ENCODE measurements at regions not wholly inside any gene's neighbourhood (a gene's known extent, or its start where the extent isn't known, plus 50 kb on each side); places are given as distances from the start of the nearest gene placed in this dataset.

DNA sequence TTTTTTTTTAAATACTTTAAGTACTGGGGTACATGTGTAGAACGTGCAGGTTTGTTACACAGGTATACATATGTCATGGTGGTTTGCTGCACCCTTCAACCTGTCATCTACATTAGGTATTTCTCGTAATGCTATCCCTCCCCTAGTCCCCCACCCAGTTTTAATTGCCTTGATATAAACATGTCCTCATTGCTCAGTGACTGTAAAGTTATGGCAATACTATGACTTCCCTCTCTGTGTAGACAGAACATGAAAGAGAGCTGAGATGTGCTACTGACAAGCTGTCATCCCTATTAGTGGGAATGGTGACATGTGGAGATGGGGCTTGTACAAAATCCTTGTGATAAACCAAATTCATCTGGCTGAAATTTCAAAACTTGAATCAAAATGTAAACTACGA is 449.7 kb upstream of the TRIB2 start:
- DNase-seq = no peak
- intact Hi-C loops (cut with DNase I) = no loop called here
- H3K36me3 ChIP-seq = no peaks in the 10 kb centered on the region
- H3K9me3 ChIP-seq = no peaks in the 10 kb centered on the region
- H3K4me1 ChIP-seq = peaks cover 0 to 14% (median 12%) of the 10 kb centered on the region in 4 donors
- no peak overlapping the region for H3K27ac ChIP-seq
- H3K27me3 ChIP-seq = no peaks in the 10 kb centered on the region
- TF ChIP-seq EP300 (IDR thresholded peaks at IDR 0.05) = no peak
- no peak for TF ChIP-seq POLR2AphosphoS5 (IDR thresholded peaks at IDR 0.05)
- no peak for TF ChIP-seq POLR2A (IDR thresholded peaks at IDR 0.05)
- no peak for TF ChIP-seq CTCF (IDR thresholded peaks at IDR 0.05)
- WGBS, 2 donors = 60 to 81% methylated on average over 3 of the region's 3 CpGs
- no peak overlapping the region for H3K4me3 ChIP-seq

- no peak overlapping the region for H3K27ac ChIP-seq
Measured at GRCh38 chr2:12269041-12269972, 447.4 kb upstream of the TRIB2 start.

GRCh38 chr2:12270876-12271588 is 445.7 kb upstream of the TRIB2 start:
- intact Hi-C loops (cut with DNase I) = no loop called here
- no peak for DNase-seq
- H3K36me3 ChIP-seq = no peaks in the 10 kb centered on the region
- 58 to 62% methylated on average over 4 of the region's 4 CpGs for WGBS, 2 donors
- TF ChIP-seq CTCF (IDR thresholded peaks at IDR 0.05) (no peak), POLR2AphosphoS5 (IDR thresholded peaks at IDR 0.05) (no peak)
- no peaks in the 10 kb centered on the region for H3K27me3 ChIP-seq
- no peak overlapping the region for H3K27ac ChIP-seq
- H3K4me1 ChIP-seq = no peaks in the 10 kb centered on the region
- no peak overlapping the region for H3K4me3 ChIP-seq
- H3K9me3 ChIP-seq = no peaks in the 10 kb centered on the region

More at GRCh38 chr2:12269041-12269972, 447.4 kb upstream of the TRIB2 start:
- Histone ChIP-seq H3K4me1 (no peaks in the 10 kb centered on the region), H3K27me3 (no peaks in the 10 kb centered on the region), H3K9me3 (no peaks in the 10 kb centered on the region), H3K4me3 (no peak overlapping the region), H3K36me3 (no peaks in the 10 kb centered on the region)
- intact Hi-C loops (cut with DNase I) = no loop called here
- WGBS, 2 donors = 51 to 74% methylated on average over 7 of the region's 7 CpGs
- DNase-seq = no peak
- no peak for TF ChIP-seq CTCF (IDR thresholded peaks at IDR 0.05)
- no peak for TF ChIP-seq POLR2AphosphoS5 (IDR thresholded peaks at IDR 0.05)
- no peak for TF ChIP-seq POLR2A (IDR thresholded peaks at IDR 0.05)
- TF ChIP-seq EP300 (IDR thresholded peaks at IDR 0.05) = no peak

GRCh38 chr2:12271589-12271984 is 445.1 kb upstream of the TRIB2 start:
- Histone ChIP-seq H3K36me3 (no peaks in the 10 kb centered on the region), H3K4me1 (no peaks in the 10 kb centered on the region), H3K27ac (no peak overlapping the region), H3K4me3 (no peak overlapping the region), H3K9me3 (no peaks in the 10 kb centered on the region), H3K27me3 (no peaks in the 10 kb centered on the region)
- DNase-seq = no peak
- WGBS, 2 donors = 24 to 43% methylated on average over 1 of the region's 1 CpG
- intact Hi-C loops (cut with DNase I) = no loop called here
- TF ChIP-seq POLR2AphosphoS5 (IDR thresholded peaks at IDR 0.05) (no peak), EP300 (IDR thresholded peaks at IDR 0.05) (no peak), POLR2A (IDR thresholded peaks at IDR 0.05) (no peak), CTCF (IDR thresholded peaks at IDR 0.05) (no peak)
